ENCODE measurements at regions not wholly inside any gene's neighbourhood (a gene's known extent, or its start where the extent isn't known, plus 50 kb on each side); places are given as distances from the start of the nearest gene placed in this dataset.
"Not testable (repeated sequence)": the region's sequence is repeated elsewhere in the genome, so short reads cannot be mapped to it uniquely, and the experiment has no call there.

DNA sequence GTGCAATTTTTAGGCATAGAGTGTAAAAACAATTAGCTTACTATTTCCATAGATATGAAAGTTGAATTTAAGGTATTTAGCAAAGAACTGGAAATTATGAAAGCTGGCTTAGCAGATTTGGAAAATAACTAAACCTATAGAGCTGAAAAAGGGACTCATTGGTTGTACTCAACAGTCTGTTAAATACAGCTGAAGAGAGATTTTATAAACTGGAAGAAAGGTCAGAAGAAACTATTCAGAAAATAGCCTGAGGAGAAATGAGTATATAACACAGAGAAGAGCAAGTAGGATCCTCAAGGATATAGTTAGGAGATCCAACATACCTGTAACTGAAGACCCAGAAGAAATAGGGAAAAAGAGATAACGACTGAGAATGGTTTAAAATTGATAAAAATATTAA lies 97.6 kb upstream of the SLIT3 start:
- Histone ChIP-seq H3K27me3 (ENCODE audit: control insufficient read depth, insufficient read depth, low read length) (no peaks in the 10 kb centered on the region), H3K4me1 (ENCODE audit: control insufficient read depth, insufficient read depth, low read length) (no peaks in the 10 kb centered on the region), H3K27ac (ENCODE audit: low read length) (no peak overlapping the region), H3K4me3 (ENCODE audit: low read length) (no peak overlapping the region), H3K36me3 (ENCODE audit: control insufficient read depth, insufficient read depth, low read length) (no peaks in the 10 kb centered on the region), H3K9me3 (ENCODE audit: control insufficient read depth, low read depth, low read length) (no peaks in the 10 kb centered on the region)
- DNase-seq = no peak
- 80% methylated on average over 1 of the region's 1 CpG for WGBS (ENCODE audit: insufficient coverage, low lambda C conversion rate)

DNA sequence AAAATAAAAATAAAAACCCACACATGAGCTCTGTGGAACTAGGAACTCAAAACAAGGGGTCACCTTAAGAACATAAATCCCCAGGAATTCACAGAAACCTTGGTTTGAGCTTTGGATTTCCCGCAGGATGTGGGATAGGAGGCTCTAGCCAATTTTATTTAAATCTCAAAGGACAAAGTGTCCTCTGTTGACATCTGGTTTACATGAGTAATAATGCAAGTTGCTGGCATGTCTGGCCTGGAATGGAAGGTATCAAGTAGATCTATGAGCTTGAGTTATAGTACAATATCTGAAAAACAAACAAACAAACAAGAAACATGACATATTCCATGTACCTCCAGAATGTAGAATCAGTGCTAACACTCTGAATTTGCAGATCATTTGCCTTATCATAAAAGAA lies 94.2 kb upstream of the SLIT3 start:
- no peaks in the 10 kb centered on the region for H3K4me1 ChIP-seq (ENCODE audit: control insufficient read depth, insufficient read depth, low read length)
- no peak overlapping the region for H3K4me3 ChIP-seq (ENCODE audit: low read length)
- H3K9me3 ChIP-seq (ENCODE audit: control insufficient read depth, low read depth, low read length) = no peaks in the 10 kb centered on the region
- WGBS (ENCODE audit: insufficient coverage, low lambda C conversion rate) = no CpG with 5 or more reads among the region's 1 CpG
- H3K36me3 ChIP-seq (ENCODE audit: control insufficient read depth, insufficient read depth, low read length) = no peaks in the 10 kb centered on the region
- no peak overlapping the region for H3K27ac ChIP-seq (ENCODE audit: low read length)
- no peak for DNase-seq
- no peaks in the 10 kb centered on the region for H3K27me3 ChIP-seq (ENCODE audit: control insufficient read depth, insufficient read depth, low read length)

DNA sequence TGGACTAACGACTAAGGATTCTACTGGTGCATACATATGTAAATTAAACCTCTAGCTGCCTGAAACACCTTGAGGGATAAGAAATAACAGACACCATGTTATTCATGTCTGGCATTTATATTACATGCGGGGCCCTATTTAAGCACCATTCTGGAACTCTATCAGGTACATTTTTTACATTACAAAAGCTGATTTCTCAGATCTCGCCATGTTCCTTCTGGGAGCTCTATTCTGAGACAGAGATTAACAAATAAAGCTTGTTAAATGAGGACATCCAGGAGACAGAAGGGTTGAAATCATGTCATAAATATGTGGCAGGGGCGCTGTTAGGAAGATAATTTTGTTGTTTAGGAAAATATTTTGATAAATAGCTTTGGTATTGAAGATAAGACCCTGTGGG lies 93.4 kb upstream of the SLIT3 start:
- Histone ChIP-seq H3K4me3 (ENCODE audit: low read length) (no peak overlapping the region), H3K27ac (ENCODE audit: low read length) (no peak overlapping the region), H3K9me3 (ENCODE audit: control insufficient read depth, low read depth, low read length) (no peaks in the 10 kb centered on the region), H3K27me3 (ENCODE audit: control insufficient read depth, insufficient read depth, low read length) (no peaks in the 10 kb centered on the region), H3K36me3 (ENCODE audit: control insufficient read depth, insufficient read depth, low read length) (no peaks in the 10 kb centered on the region), H3K4me1 (ENCODE audit: control insufficient read depth, insufficient read depth, low read length) (no peaks in the 10 kb centered on the region)
- 71% methylated on average over 1 of the region's 4 CpGs for WGBS (ENCODE audit: insufficient coverage, low lambda C conversion rate)
- no peak for DNase-seq

DNA sequence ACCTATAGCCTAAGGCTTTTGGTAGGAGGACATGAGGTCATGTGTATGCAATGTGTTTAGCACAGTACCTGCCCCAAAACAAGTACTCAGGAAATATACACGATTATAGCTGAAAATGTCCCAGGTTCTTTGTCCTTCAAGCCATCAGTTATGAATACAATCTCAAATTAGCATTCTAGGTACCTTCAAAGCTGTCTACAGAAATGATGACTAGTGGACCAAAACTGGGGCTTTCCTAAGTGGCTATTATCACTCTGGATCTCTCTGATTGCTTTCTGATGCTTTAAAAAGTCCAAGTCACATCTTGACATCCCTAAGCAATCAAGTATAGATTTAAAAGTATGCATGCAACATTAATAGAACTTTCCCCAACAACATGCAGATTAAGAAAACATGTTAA lies 93.0 kb upstream of the SLIT3 start:
- Histone ChIP-seq H3K9me3 (ENCODE audit: control insufficient read depth, low read depth, low read length) (no peaks in the 10 kb centered on the region), H3K4me3 (ENCODE audit: low read length) (no peak overlapping the region), H3K27ac (ENCODE audit: low read length) (no peak overlapping the region), H3K36me3 (ENCODE audit: control insufficient read depth, insufficient read depth, low read length) (no peaks in the 10 kb centered on the region), H3K27me3 (ENCODE audit: control insufficient read depth, insufficient read depth, low read length) (no peaks in the 10 kb centered on the region), H3K4me1 (ENCODE audit: control insufficient read depth, insufficient read depth, low read length) (no peaks in the 10 kb centered on the region)
- WGBS (ENCODE audit: insufficient coverage, low lambda C conversion rate) = no CpG with 5 or more reads among the region's 1 CpG
- DNase-seq = no peak

DNA sequence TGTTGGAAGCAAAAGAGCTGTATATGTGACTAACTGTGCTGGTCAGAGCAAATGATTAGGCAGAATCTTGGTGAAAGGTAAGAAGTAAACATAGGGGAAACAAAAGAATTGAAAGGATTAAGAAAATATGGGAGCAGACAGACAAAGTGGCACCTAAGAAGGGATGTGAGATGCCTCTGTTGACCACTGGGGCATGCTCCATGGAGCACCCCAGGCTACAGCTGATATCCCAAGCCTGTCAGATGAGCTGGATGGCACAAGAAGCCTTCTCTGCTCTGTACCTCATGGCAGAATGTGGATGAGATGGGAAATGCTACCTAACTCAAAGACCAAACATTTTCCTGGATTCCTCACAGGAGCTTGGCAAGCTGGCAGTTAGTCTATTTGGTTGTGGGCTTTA lies 89.3 kb upstream of the SLIT3 start:
- H3K27me3 ChIP-seq (ENCODE audit: control insufficient read depth, insufficient read depth, low read length) = no peaks in the 10 kb centered on the region
- H3K4me1 ChIP-seq (ENCODE audit: control insufficient read depth, insufficient read depth, low read length) = no peaks in the 10 kb centered on the region
- H3K36me3 ChIP-seq (ENCODE audit: control insufficient read depth, insufficient read depth, low read length) = no peaks in the 10 kb centered on the region
- no peak overlapping the region for H3K4me3 ChIP-seq (ENCODE audit: low read length)
- no peak overlapping the region for H3K27ac ChIP-seq (ENCODE audit: low read length)
- H3K9me3 ChIP-seq (ENCODE audit: control insufficient read depth, low read depth, low read length) = no peaks in the 10 kb centered on the region
- no peak for DNase-seq

DNA sequence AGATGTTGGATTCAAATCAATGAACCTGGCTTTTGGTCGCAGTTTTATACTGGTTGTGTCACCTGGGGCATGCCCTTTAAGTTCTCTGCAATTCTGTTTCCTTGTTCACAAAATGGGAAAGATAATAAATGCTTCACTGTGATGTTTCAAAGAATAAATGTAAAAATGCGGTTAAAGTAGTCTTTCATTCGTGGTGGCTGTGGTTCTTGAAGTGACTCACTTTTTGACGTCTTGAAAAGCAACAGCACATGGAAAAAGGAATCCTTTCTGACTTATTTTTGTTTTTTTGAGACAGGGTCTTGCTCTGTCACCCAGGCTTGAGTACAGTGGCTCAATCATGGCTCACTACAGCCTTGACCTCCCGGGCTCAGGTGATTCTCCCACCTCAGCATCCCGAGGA lies 88.4 kb upstream of the SLIT3 start:
- Histone ChIP-seq H3K4me3 (ENCODE audit: low read length) (no peak overlapping the region), H3K27ac (ENCODE audit: low read length) (no peak overlapping the region), H3K9me3 (ENCODE audit: control insufficient read depth, low read depth, low read length) (no peaks in the 10 kb centered on the region), H3K36me3 (ENCODE audit: control insufficient read depth, insufficient read depth, low read length) (no peaks in the 10 kb centered on the region), H3K27me3 (ENCODE audit: control insufficient read depth, insufficient read depth, low read length) (no peaks in the 10 kb centered on the region), H3K4me1 (ENCODE audit: control insufficient read depth, insufficient read depth, low read length) (no peaks in the 10 kb centered on the region)
- WGBS (ENCODE audit: insufficient coverage, low lambda C conversion rate) = 96% methylated on average over 4 of the region's 6 CpGs
- DNase-seq = no peak

DNA sequence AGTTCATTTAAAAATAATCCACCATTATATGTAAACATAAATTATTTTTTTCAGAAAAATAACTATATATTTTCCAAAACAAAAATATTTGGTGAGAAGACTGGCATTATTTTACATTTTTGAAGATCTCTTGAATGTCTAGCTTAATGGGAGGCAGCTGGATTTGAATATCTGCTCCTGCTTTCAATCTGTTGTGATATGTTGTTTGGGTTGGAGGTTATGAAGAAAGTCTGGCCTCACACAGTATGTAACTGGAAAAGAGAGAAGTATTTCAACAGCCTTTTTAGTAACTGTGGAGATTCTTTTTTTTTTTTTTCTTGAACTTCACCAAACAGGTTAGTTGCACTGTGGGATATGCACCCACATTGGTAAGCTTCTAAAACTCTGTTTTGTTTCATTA lies 84.7 kb upstream of the SLIT3 start:
- no peak for DNase-seq
- H3K4me1 ChIP-seq (ENCODE audit: control insufficient read depth, insufficient read depth, low read length) = no peaks in the 10 kb centered on the region
- no peaks in the 10 kb centered on the region for H3K36me3 ChIP-seq (ENCODE audit: control insufficient read depth, insufficient read depth, low read length)
- no peak overlapping the region for H3K27ac ChIP-seq (ENCODE audit: low read length)
- H3K27me3 ChIP-seq (ENCODE audit: control insufficient read depth, insufficient read depth, low read length) = no peaks in the 10 kb centered on the region
- no peaks in the 10 kb centered on the region for H3K9me3 ChIP-seq (ENCODE audit: control insufficient read depth, low read depth, low read length)
- no peak overlapping the region for H3K4me3 ChIP-seq (ENCODE audit: low read length)

DNA sequence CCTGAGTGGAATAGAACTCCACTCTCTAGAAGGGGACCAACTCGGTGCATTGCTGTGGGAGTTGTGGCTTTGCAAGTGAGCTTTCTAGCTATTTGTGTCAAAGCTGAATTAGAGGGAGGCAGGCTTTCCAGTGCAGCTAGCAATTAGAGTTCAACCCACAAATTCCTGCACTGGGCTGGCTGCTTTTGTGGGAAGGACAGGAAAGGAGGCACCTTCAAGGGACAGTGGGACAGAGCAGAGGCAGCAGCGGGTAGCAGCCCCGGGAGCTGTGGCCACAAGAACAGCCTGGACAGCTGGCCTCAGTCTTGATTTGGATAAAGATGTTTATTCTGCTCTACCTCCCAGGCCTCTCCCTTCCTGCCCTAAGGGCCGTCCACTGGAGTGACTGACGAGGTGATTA lies 83.7 kb upstream of the SLIT3 start:
- Histone ChIP-seq H3K9me3 (ENCODE audit: control insufficient read depth, low read depth, low read length) (no peaks in the 10 kb centered on the region), H3K27me3 (ENCODE audit: control insufficient read depth, insufficient read depth, low read length) (no peaks in the 10 kb centered on the region), H3K4me1 (ENCODE audit: control insufficient read depth, insufficient read depth, low read length) (no peaks in the 10 kb centered on the region), H3K27ac (ENCODE audit: low read length) (no peak overlapping the region), H3K4me3 (ENCODE audit: low read length) (no peak overlapping the region), H3K36me3 (ENCODE audit: control insufficient read depth, insufficient read depth, low read length) (no peaks in the 10 kb centered on the region)
- no peak for DNase-seq
- no CpG with 5 or more reads among the region's 5 CpGs for WGBS (ENCODE audit: insufficient coverage, low lambda C conversion rate)

DNA sequence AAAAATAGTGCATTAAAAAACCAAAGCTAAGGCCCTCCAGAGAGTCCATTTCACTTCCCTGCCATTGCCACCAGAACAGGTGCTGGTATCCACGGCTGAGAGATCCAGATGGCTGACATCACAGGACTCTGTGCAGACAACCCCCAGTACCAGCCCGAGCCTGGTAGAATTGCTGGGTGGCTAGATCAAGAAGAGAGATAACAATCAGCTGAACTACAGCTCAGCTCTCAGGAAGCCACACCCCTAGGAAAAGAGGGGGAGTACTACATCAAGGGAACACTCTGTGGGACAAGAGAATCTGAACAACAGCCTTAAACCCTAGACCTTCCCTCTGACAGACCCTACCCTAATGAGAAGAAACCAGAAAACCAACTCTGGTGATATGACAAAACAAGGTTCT lies 73.8 kb upstream of the SLIT3 start:
- Histone ChIP-seq H3K36me3 (ENCODE audit: control insufficient read depth, insufficient read depth, low read length) (no peaks in the 10 kb centered on the region), H3K4me1 (ENCODE audit: control insufficient read depth, insufficient read depth, low read length) (no peaks in the 10 kb centered on the region), H3K27me3 (ENCODE audit: control insufficient read depth, insufficient read depth, low read length) (no peaks in the 10 kb centered on the region), H3K4me3 (ENCODE audit: low read length) (no peak overlapping the region), H3K9me3 (ENCODE audit: control insufficient read depth, low read depth, low read length) (no peaks in the 10 kb centered on the region), H3K27ac (ENCODE audit: low read length) (no peak overlapping the region)
- no peak for DNase-seq
- WGBS (ENCODE audit: insufficient coverage, low lambda C conversion rate) = no CpG with 5 or more reads among the region's 2 CpGs

DNA sequence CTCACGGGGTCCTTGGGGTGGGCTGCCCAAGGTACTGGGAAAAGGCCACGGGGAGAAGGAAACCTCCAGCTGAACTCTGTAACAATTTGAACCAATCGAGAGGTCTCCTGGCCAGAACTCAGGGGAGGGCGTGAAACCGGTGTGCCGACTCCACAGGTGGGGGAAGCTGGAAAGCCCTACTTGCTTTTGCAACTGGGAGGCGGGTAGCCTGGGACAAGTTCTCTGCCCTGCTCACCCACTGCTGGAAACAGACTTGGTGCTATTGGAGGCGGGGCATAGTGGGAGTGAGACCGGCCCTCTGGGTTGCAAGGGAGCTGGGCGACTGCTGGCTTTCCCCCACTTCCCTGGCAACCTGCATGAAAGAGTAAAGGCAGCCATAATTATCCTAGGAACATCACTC lies 73.2 kb upstream of the SLIT3 start:
- Histone ChIP-seq H3K9me3 (ENCODE audit: control insufficient read depth, low read depth, low read length) (no peaks in the 10 kb centered on the region), H3K27ac (ENCODE audit: low read length) (no peak overlapping the region), H3K27me3 (ENCODE audit: control insufficient read depth, insufficient read depth, low read length) (no peaks in the 10 kb centered on the region), H3K4me3 (ENCODE audit: low read length) (no peak overlapping the region), H3K4me1 (ENCODE audit: control insufficient read depth, insufficient read depth, low read length) (no peaks in the 10 kb centered on the region), H3K36me3 (ENCODE audit: control insufficient read depth, insufficient read depth, low read length) (no peaks in the 10 kb centered on the region)
- no peak for DNase-seq
- no CpG with 5 or more reads among the region's 10 CpGs for WGBS (ENCODE audit: insufficient coverage, low lambda C conversion rate)

DNA sequence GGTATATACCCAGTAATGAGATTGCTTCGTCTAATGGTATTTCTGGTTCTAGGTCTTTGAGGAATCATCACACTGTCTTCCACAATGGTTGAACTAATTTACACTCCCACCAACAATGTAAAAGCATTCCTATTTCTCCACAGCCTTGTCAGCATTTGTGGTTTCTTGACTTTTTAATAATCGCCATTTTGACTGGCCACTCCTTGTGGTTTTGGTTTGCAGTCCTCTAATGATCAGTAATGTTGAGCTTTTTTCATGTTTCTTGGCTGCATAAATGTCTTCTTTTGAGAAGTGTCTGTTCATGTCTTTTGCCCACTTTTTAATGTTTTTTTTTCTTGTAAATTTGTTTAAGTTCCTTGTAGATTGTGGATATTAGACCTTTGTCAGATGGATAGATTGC lies 70.9 kb upstream of the SLIT3 start:
- H3K9me3 ChIP-seq (ENCODE audit: control insufficient read depth, low read depth, low read length); H3K27me3 ChIP-seq (ENCODE audit: control insufficient read depth, insufficient read depth, low read length); H3K36me3 ChIP-seq (ENCODE audit: control insufficient read depth, insufficient read depth, low read length); H3K27ac ChIP-seq (ENCODE audit: low read length); H3K4me3 ChIP-seq (ENCODE audit: low read length); H3K4me1 ChIP-seq (ENCODE audit: control insufficient read depth, insufficient read depth, low read length); DNase-seq: not testable (repeated sequence)
- 100% methylated on average over 1 of the region's 2 CpGs for WGBS (ENCODE audit: insufficient coverage, low lambda C conversion rate)

DNA sequence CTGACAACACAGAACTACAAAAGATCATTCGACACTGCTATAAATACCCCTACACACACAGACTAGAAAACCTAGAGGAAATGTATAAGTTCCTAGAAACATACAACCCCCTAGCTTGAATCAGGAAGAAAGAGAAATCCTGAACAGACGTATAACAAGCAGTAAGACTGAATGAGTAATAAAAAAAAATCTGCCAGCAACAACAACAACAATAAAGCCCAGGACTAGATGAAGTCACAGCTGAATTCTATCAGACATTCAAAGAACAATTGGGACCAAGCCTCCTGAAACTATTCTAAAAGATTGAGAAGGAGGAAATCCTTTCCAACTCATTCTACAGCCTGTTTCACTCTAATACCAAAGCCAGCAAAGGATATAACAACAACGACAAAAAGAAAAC lies 68.2 kb upstream of the SLIT3 start:
- 83% methylated on average over 1 of the region's 3 CpGs for WGBS (ENCODE audit: insufficient coverage, low lambda C conversion rate)
- Histone ChIP-seq H3K36me3 (ENCODE audit: control insufficient read depth, insufficient read depth, low read length) (no peaks in the 10 kb centered on the region), H3K4me1 (ENCODE audit: control insufficient read depth, insufficient read depth, low read length) (no peaks in the 10 kb centered on the region), H3K27ac (ENCODE audit: low read length) (no peak overlapping the region), H3K27me3 (ENCODE audit: control insufficient read depth, insufficient read depth, low read length) (no peaks in the 10 kb centered on the region), H3K9me3 (ENCODE audit: control insufficient read depth, low read depth, low read length) (no peaks in the 10 kb centered on the region), H3K4me3 (ENCODE audit: low read length) (no peak overlapping the region)
- no peak for DNase-seq

Measured in large intestine (tissue), 3 donors.